ENCODE measurements at regions not wholly inside any gene's neighbourhood (a gene's known extent, or its start where the extent isn't known, plus 50 kb on each side); places are given as distances from the start of the nearest gene placed in this dataset.

DNA sequence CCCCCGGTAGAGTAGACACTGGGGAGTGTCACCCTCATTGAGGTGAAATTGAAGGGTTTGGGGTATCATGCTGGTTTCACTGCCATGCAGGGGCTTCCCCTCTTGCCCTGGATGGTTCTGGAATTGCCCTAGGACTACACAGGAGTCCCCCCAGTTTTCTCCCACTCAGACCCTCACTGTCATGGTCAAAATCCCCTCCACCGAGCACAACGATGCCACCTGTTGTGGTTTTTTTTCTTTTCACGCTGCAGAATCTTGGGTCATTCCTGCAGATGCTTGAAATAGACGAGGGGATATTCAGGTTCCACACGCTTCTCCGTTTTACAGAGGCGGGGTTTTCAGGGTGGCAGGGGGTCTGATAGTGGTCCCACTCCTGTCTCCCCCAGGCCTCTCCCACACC is 255.6 kb downstream of the ENGASE start:
- no peak overlapping the region for H3K4me3 Mint-ChIP-seq
- H3K9me3 Mint-ChIP-seq: no peaks in the 10 kb centered on the region
- H3K27ac Mint-ChIP-seq: no peak overlapping the region
- no peaks in the 10 kb centered on the region for H3K36me3 Mint-ChIP-seq
- no peak for DNase-seq (ENCODE audit: low spot score in 2 of 2, unreplicated experiment in 2 of 2)
- no peak for TF ChIP-seq CTCF (IDR thresholded peaks at IDR 0.05; ENCODE audit: unreplicated experiment)
- H3K4me1 Mint-ChIP-seq: no peaks in the 10 kb centered on the region
- peaks cover 63% of the 10 kb centered on the region for H3K27me3 Mint-ChIP-seq (ENCODE audit: low read depth)

DNA sequence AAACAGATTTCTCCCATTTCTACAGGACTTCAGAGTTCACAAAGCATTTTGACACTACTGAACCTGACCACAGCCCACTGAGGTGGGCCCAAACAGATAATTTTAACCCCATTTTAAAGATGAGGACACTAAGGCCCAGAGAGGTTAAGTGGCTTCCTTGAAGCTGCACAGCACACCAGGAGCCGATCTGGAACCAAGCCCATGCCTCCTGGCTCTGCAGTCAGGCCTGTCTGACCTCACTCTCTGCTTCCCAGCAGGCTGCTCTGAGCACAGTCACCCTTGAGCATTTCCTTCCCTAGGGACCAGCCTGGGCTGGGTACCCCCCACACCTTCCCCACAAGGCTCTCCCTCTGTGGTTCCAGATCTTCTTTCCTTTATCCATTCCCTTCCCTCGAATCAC is 252.2 kb downstream of the ENGASE start:
- no peak for DNase-seq (ENCODE audit: low spot score in 2 of 2, unreplicated experiment in 2 of 2)

DNA sequence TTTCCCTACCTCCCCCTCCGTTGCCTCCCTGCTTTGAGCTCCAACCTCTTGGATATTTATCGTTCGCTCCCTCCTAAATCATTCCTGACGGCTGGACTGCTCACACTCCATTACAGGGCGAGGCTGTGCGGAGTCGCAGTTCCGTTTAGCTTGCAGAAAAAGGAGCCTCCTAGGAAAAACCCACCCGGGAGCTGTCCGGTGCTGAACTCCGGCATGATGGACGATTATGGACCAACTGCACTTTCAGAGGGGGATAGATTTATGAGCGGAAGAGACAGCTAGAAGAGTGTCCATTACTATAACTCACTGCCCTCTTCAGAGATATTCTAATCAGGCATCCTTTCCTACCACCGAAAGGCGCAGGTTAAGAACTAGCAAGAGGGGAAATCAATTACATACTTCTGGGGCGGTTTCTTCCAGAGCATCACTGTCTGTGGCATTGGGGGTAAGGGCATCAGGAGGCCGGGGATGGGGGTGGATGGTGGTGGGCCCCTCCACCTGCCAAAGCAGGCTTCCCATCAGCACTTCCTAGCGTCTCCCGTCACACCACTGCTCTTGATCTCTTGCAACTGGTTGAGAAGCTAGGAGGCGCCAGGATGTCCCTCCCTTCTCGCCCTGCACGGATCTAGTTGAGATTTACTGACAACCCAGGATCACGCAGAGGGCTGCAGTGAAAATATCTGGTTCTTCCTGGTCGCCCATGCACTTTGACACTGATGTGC is 251.2 kb downstream of the ENGASE start:
- no peaks in the 10 kb centered on the region for H3K9me3 Mint-ChIP-seq
- no peak overlapping the region for H3K4me3 Mint-ChIP-seq
- DNase-seq (ENCODE audit: low spot score in 2 of 2, unreplicated experiment in 2 of 2): peak in 1 of 2 experiments; percentile 63
- H3K36me3 Mint-ChIP-seq: no peaks in the 10 kb centered on the region
- H3K27ac Mint-ChIP-seq: no peak overlapping the region
- H3K27me3 Mint-ChIP-seq (ENCODE audit: low read depth): peaks cover 49% of the 10 kb centered on the region
- H3K4me1 Mint-ChIP-seq: no peaks in the 10 kb centered on the region
- TF ChIP-seq CTCF (IDR thresholded peaks at IDR 0.05; ENCODE audit: unreplicated experiment): no peak

More for the DNA sequence above, 252.2 kb downstream of the ENGASE start:
- no peak for TF ChIP-seq CTCF (IDR thresholded peaks at IDR 0.05; ENCODE audit: unreplicated experiment)
- H3K27ac Mint-ChIP-seq: no peak overlapping the region
- H3K27me3 Mint-ChIP-seq (ENCODE audit: low read depth): peaks cover 51% of the 10 kb centered on the region
- H3K4me3 Mint-ChIP-seq: no peak overlapping the region
- no peaks in the 10 kb centered on the region for H3K36me3 Mint-ChIP-seq
- no peaks in the 10 kb centered on the region for H3K4me1 Mint-ChIP-seq
- no peaks in the 10 kb centered on the region for H3K9me3 Mint-ChIP-seq

DNA sequence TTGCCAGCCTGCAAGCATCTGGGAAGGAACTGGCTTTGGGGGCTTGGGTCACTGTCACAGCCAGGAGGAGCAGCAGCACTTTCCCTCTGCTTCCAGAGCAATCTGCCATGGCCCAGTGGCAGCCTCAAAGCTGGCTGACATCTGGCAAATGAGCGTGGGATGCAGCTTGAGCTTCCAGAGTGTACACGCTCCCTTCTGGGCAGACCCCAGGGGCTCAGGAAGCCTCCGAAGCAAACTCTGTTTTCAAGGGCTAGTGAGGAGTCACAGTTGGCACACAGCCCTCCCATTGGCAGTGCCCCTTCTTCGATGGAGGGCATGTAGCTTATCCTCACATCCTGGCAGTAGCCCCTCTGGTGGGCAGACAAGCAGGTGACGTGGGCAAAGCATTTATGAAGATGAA is 249.6 kb downstream of the ENGASE start:
- H3K36me3 Mint-ChIP-seq: no peaks in the 10 kb centered on the region
- peaks cover 46% of the 10 kb centered on the region for H3K27me3 Mint-ChIP-seq (ENCODE audit: low read depth)
- TF ChIP-seq CTCF (IDR thresholded peaks at IDR 0.05; ENCODE audit: unreplicated experiment): no peak
- no peak overlapping the region for H3K4me3 Mint-ChIP-seq
- H3K4me1 Mint-ChIP-seq: no peaks in the 10 kb centered on the region
- no peaks in the 10 kb centered on the region for H3K9me3 Mint-ChIP-seq
- H3K27ac Mint-ChIP-seq: no peak overlapping the region
- DNase-seq (ENCODE audit: low spot score in 2 of 2, unreplicated experiment in 2 of 2): no peak

DNA sequence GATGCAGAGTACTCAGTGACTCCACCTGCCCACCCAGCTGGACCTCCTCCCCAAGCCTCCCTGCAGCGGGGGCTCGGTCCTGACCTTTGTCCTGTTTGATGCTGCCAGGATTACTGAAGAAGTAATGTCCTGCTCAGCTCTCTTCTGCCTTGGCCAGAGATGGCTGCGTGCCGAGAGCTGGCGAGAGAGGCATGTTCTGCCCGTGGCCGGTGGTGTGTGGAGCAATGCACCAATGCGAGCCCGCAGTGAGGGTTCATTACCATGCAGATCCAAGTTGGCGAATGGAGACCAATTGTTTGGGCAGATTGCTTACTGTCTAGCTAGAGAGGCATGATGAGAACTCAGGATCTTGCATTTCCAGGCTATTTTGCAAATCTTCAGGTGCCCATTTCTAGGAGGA is 248.9 kb downstream of the ENGASE start:
- H3K9me3 Mint-ChIP-seq: no peaks in the 10 kb centered on the region
- no peak overlapping the region for H3K27ac Mint-ChIP-seq
- no peaks in the 10 kb centered on the region for H3K36me3 Mint-ChIP-seq
- no peak for DNase-seq (ENCODE audit: low spot score in 2 of 2, unreplicated experiment in 2 of 2)
- no peak overlapping the region for H3K4me3 Mint-ChIP-seq
- H3K27me3 Mint-ChIP-seq (ENCODE audit: low read depth): peaks cover 46% of the 10 kb centered on the region
- no peaks in the 10 kb centered on the region for H3K4me1 Mint-ChIP-seq
- no peak for TF ChIP-seq CTCF (IDR thresholded peaks at IDR 0.05; ENCODE audit: unreplicated experiment)
